CD14-positive monocyte (primary cell): ENCODE measurements at regions not wholly inside any gene's neighbourhood (a gene's known extent, or its start where the extent isn't known, plus 50 kb on each side); places are given as distances from the start of the nearest gene placed in this dataset.

Source experiments
- DNase-seq, 3 donors: peaks; one replicate each; pipeline ENCODE4 v3.0.0-alpha.2; 2011 to 2022
- H2AFZ ChIP-seq: 2 replicates; pipeline ENCODE4 v1.6.0; 2012; ENCODE audit warnings: mild to moderate bottlenecking, low read depth, low read length, inconsistent platforms; ENCODE audit not compliant: insufficient read depth, poor library complexity, severe bottlenecking
- H3K27ac ChIP-seq, 2 donors: 1 replicate in 1 of 2; 2 replicates in 1 of 2; pipeline ENCODE4 v1.5.1; 2012 to 2013; ENCODE audit warnings: low read length in 2 of 2, control low read depth in 1 of 2, inconsistent platforms in 1 of 2, low read depth in 1 of 2, mild to moderate bottlenecking in 1 of 2
- H3K27me3 ChIP-seq, 2 donors: one replicate each; pipeline versions ENCODE4 v1.6.0 to v1.6.1; 2011 to 2013; ENCODE audit warnings: low read length in 2 of 2; ENCODE audit not compliant: control insufficient read depth in 2 of 2, insufficient read depth in 2 of 2
- H3K36me3 ChIP-seq, 2 donors: replicated peaks in 1 of 2; 1 replicate in 1 of 2; 2 replicates in 1 of 2; pipeline versions ENCODE4 v1.5.1 to v1.6.1; 2012 to 2013; ENCODE audit warnings: low read length in 2 of 2, control low read depth in 1 of 2, inconsistent platforms in 1 of 2, mild to moderate bottlenecking in 1 of 2; ENCODE audit not compliant: insufficient read depth in 2 of 2, control insufficient read depth in 1 of 2
- H3K4me1 ChIP-seq, 2 donors: 1 replicate in 1 of 2; 2 replicates in 1 of 2; pipeline versions ENCODE4 v1.5.1 to v1.6.1; 2012 to 2013; ENCODE audit warnings: low read length in 2 of 2, control low read depth in 1 of 2, inconsistent platforms in 1 of 2, mild to moderate bottlenecking in 1 of 2, moderate library complexity in 1 of 2; ENCODE audit not compliant: insufficient read depth in 2 of 2, control insufficient read depth in 1 of 2
- H3K4me2 ChIP-seq: replicated peaks from 2 replicates; pipeline ENCODE3; 2012; ENCODE audit warnings: low read length, moderate library complexity, mild to moderate bottlenecking; ENCODE audit not compliant: poor library complexity, severe bottlenecking; ENCODE audit errors: extremely low read depth
- H3K4me3 ChIP-seq, 3 experiments: fragments of 200-600 bp in 1 of 3; sonication (generic) in 1 of 3; replicated peaks in 1 of 3; 1 replicate in 2 of 3; 2 replicates in 1 of 3; pipeline ENCODE4 v1.5.1; 2011 to 2013; ENCODE audit warnings: low read length in 3 of 3, mild to moderate bottlenecking in 3 of 3, control low read depth in 2 of 3, low read depth in 2 of 3, inconsistent platforms in 1 of 3, moderate library complexity in 1 of 3
- H3K79me2 ChIP-seq: 2 replicates; pipeline ENCODE4 v1.6.0; 2012; ENCODE audit warnings: mild to moderate bottlenecking, control low read depth, inconsistent platforms, low read length, moderate library complexity; ENCODE audit not compliant: insufficient read depth
- H3K9ac ChIP-seq: 2 replicates; pipeline ENCODE4 v1.6.0; 2017; ENCODE audit warnings: low read length, mild to moderate bottlenecking; ENCODE audit not compliant: insufficient read depth, poor library complexity, severe bottlenecking
- H3K9me3 ChIP-seq, 2 donors: replicated peaks in 1 of 2; 1 replicate in 1 of 2; 2 replicates in 1 of 2; pipeline versions ENCODE4 v1.5.1 to v1.6.1; 2012 to 2013; ENCODE audit warnings: low read length in 2 of 2, control low read depth in 1 of 2; ENCODE audit not compliant: control insufficient read depth in 1 of 2, insufficient read depth in 1 of 2
- H4K20me1 ChIP-seq: 2 replicates; pipeline ENCODE4 v1.6.0; 2012; ENCODE audit warnings: mild to moderate bottlenecking, low read length, control low read depth, moderate library complexity; ENCODE audit not compliant: insufficient read depth
- H3K27ac Mint-ChIP-seq, 7 donors: one replicate each; pipeline ENCODE4 v1.8.0; 2020; ENCODE audit warnings: mild to moderate bottlenecking in 7 of 7, mixed read lengths in 7 of 7, moderate library complexity in 6 of 7, inconsistent platforms in 2 of 7
- H3K27me3 Mint-ChIP-seq, 3 donors: one replicate each; pipeline ENCODE4 v1.8.0; 2021 to 2022; ENCODE audit warnings: low read depth in 3 of 3, mild to moderate bottlenecking in 3 of 3, mixed read lengths in 3 of 3, moderate library complexity in 3 of 3, inconsistent platforms in 1 of 3
- H3K36me3 Mint-ChIP-seq, 2 donors: one replicate each; pipeline ENCODE4 v1.8.0; 2020; ENCODE audit warnings: mixed read lengths in 2 of 2, inconsistent platforms in 1 of 2, mild to moderate bottlenecking in 1 of 2
- H3K4me1 Mint-ChIP-seq: one replicate; pipeline ENCODE4 v1.8.0; 2020; ENCODE audit warnings: mild to moderate bottlenecking, mixed read lengths
- H3K4me3 Mint-ChIP-seq, 2 donors: one replicate each; pipeline ENCODE4 v1.8.0; 2020; ENCODE audit warnings: mild to moderate bottlenecking in 2 of 2, mixed read lengths in 2 of 2, moderate library complexity in 1 of 2
- H3K9me3 Mint-ChIP-seq, 7 donors: one replicate each; pipeline ENCODE4 v1.8.0; 2020 to 2022; ENCODE audit warnings: mixed read lengths in 7 of 7, mild to moderate bottlenecking in 6 of 7, moderate library complexity in 6 of 7, inconsistent platforms in 2 of 7
- CTCF ChIP-seq: fragments of 200-600 bp; IDR thresholded peaks from one replicate; pipeline ENCODE4 v1.8.0; 2022; ENCODE audit warnings: antibody characterized with exemption, mild to moderate bottlenecking
- WGBS: methylation state at CpG from one replicate; pipeline ENCODE4 v1.1.5; 2013; ENCODE audit warnings: missing lambda C conversion rate; ENCODE audit not compliant: insufficient coverage; 5-methylcytosine and 5-hydroxymethylcytosine counted together
- intact Hi-C, 2 donors: fragments of 100-400 bp; cut with micrococcal nuclease; formaldehyde crosslinking; loops; one replicate each; pipeline versions ENCODE4 v1.15.0 to v1.15.1; 2023

GRCh38 chr15:45795440-45796069 lies 160.7 kb downstream of the SQOR start:
- H3K9me3 Mint-ChIP-seq: peaks cover 0 to 4% (median 0%) of the 10 kb centered on the region in 7 donors
- Histone ChIP-seq H3K9ac (no peak overlapping the region), H3K79me2 (no peaks in the 10 kb centered on the region), H3K4me2 (no peak overlapping the region), H3K9me3 (no peaks in the 10 kb centered on the region), H2AFZ (no peak overlapping the region), H3K36me3 (no peaks in the 10 kb centered on the region), H3K27ac (no peak overlapping the region), H3K4me3 (no peak overlapping the region), H3K27me3 (no peaks in the 10 kb centered on the region), H3K4me1 (no peaks in the 10 kb centered on the region), H4K20me1 (no peaks in the 10 kb centered on the region)
- H3K36me3 Mint-ChIP-seq: no peaks in the 10 kb centered on the region
- peak; percentile 40 for TF ChIP-seq CTCF
- WGBS: 0% methylated on average over 1 of the region's 3 CpGs
- intact Hi-C loops: no loop called here
- H3K27me3 Mint-ChIP-seq: peaks cover 2 to 4% (median 3%) of the 10 kb centered on the region in 3 donors
- DNase-seq: no peak
- H3K27ac Mint-ChIP-seq: no peak overlapping the region
- H3K4me1 Mint-ChIP-seq: no peaks in the 10 kb centered on the region
- H3K4me3 Mint-ChIP-seq: no peak overlapping the region

GRCh38 chr15:45796433-45796832 lies 161.6 kb downstream of the SQOR start:
- intact Hi-C loops: no loop called here
- Histone ChIP-seq H3K36me3 (no peaks in the 10 kb centered on the region), H3K79me2 (no peaks in the 10 kb centered on the region), H3K9ac (no peak overlapping the region), H4K20me1 (no peaks in the 10 kb centered on the region), H3K4me2 (no peak overlapping the region), H3K27me3 (no peaks in the 10 kb centered on the region), H3K9me3 (no peaks in the 10 kb centered on the region), H3K4me1 (no peaks in the 10 kb centered on the region), H3K27ac (no peak overlapping the region), H2AFZ (no peak overlapping the region), H3K4me3 (no peak overlapping the region)
- Mint-ChIP-seq H3K27ac (no peak overlapping the region), H3K27me3 (peaks cover 1 to 3% (median 2%) of the 10 kb centered on the region in 3 donors), H3K4me3 (no peak overlapping the region), H3K9me3 (peaks cover 0 to 4% (median 0%) of the 10 kb centered on the region in 7 donors), H3K4me1 (no peaks in the 10 kb centered on the region), H3K36me3 (no peaks in the 10 kb centered on the region)
- no peak for DNase-seq
- no peak for TF ChIP-seq CTCF
- 100% methylated on average over 1 of the region's 3 CpGs for WGBS
